Embryonic facial prominence (tissue), 1 donor: ENCODE measurements at regions not wholly inside any gene's neighbourhood (a gene's known extent, or its start where the extent isn't known, plus 50 kb on each side); places are given as distances from the start of the nearest gene placed in this dataset.
A peak's percentile ranks its signal among the peaks of the same experiment; 100 is the strongest.
"Not testable (repeated sequence)": the region's sequence is repeated elsewhere in the genome, so short reads cannot be mapped to it uniquely, and the experiment has no call there.

Experiments
- DNase-seq: peaks from one replicate; pipeline ENCODE4 v3.0.0-alpha.2; 2016; ENCODE audit errors: extremely low spot score

GRCh38 chr1:80318108-80318507, 1311.6 kb upstream of the ADGRL4 start:
- DNase-seq = no peak

- no peak for DNase-seq
Measured at GRCh38 chr1:80310703-80311245, 1304.2 kb upstream of the ADGRL4 start.

GRCh38 chr1:80305466-80305865, 1298.9 kb upstream of the ADGRL4 start:
- DNase-seq = no peak

GRCh38 chr1:80293818-80294217, 1287.3 kb upstream of the ADGRL4 start:
- DNase-seq = no peak

GRCh38 chr1:80288750-80289149, 1282.2 kb upstream of the ADGRL4 start:
- DNase-seq = not testable (repeated sequence)

GRCh38 chr1:80282536-80282935, 1276.0 kb upstream of the ADGRL4 start:
- DNase-seq = no peak

GRCh38 chr1:80278936-80279335, 1272.4 kb upstream of the ADGRL4 start:
- no peak for DNase-seq

GRCh38 chr1:80274256-80274655, 1267.7 kb upstream of the ADGRL4 start:
- DNase-seq = no peak

- DNase-seq = no peak
Measured at GRCh38 chr1:80272495-80272894, 1266.0 kb upstream of the ADGRL4 start.

GRCh38 chr1:80258659-80259058, 1252.1 kb upstream of the ADGRL4 start:
- no peak for DNase-seq

- DNase-seq = no peak
Measured at GRCh38 chr1:80251591-80251990, 1245.1 kb upstream of the ADGRL4 start.

GRCh38 chr1:80251171-80251570, 1244.6 kb upstream of the ADGRL4 start:
- DNase-seq = no peak

GRCh38 chr1:80250573-80251168, 1244.1 kb upstream of the ADGRL4 start:
- no peak for DNase-seq

- DNase-seq = no peak
Measured at GRCh38 chr1:80249699-80250098, 1243.2 kb upstream of the ADGRL4 start.

GRCh38 chr1:80248886-80249285, 1242.4 kb upstream of the ADGRL4 start:
- no peak for DNase-seq

- no peak for DNase-seq
Measured at GRCh38 chr1:80245813-80246212, 1239.3 kb upstream of the ADGRL4 start.

GRCh38 chr1:80244372-80244771, 1237.8 kb upstream of the ADGRL4 start:
- no peak for DNase-seq

GRCh38 chr1:80241566-80241965, 1235.0 kb upstream of the ADGRL4 start:
- DNase-seq = no peak

GRCh38 chr1:80225510-80225909, 1219.0 kb upstream of the ADGRL4 start:
- no peak for DNase-seq

- no peak for DNase-seq
Measured at GRCh38 chr1:80221319-80221718, 1214.8 kb upstream of the ADGRL4 start.

GRCh38 chr1:80218112-80218511, 1211.6 kb upstream of the ADGRL4 start:
- no peak for DNase-seq

GRCh38 chr1:80217377-80217986, 1211.0 kb upstream of the ADGRL4 start:
- peak; percentile 78 for DNase-seq

- no peak for DNase-seq
Measured at GRCh38 chr1:80214888-80215540, 1208.5 kb upstream of the ADGRL4 start.
